Prostate gland (tissue), 2 donors: ENCODE measurements at regions not wholly inside any gene's neighbourhood (a gene's known extent, or its start where the extent isn't known, plus 50 kb on each side); places are given as distances from the start of the nearest gene placed in this dataset.

Source experiments
- DNase-seq: peaks from one replicate; pipeline ENCODE4 v3.0.0-alpha.2; 2019; ENCODE audit warnings: low spot score
- H3K27ac ChIP-seq, 2 donors: fragments of 200-600 bp; sonication (generic); 2 replicates each; pipeline ENCODE4 v1.5.1; 2017 to 2019
- H3K27me3 ChIP-seq: fragments of 200-600 bp; sonication (generic); replicated peaks from 2 replicates; pipeline ENCODE4 v1.5.1; 2019; ENCODE audit not compliant: insufficient read depth
- H3K36me3 ChIP-seq, 2 donors: fragments of 200-600 bp; sonication (generic); 1 replicate in 1 of 2; 2 replicates in 1 of 2; pipeline versions ENCODE4 v1.5.1 to v1.8.1; 2017 to 2019
- H3K4me1 ChIP-seq: fragments of 200-600 bp; sonication (generic); replicated peaks from 2 replicates; pipeline ENCODE4 v1.5.1; 2019
- H3K4me3 ChIP-seq, 2 donors: fragments of 200-600 bp; sonication (generic); 2 replicates each; pipeline ENCODE4 v1.5.1; 2017 to 2019
- H3K9me3 ChIP-seq: fragments of 200-600 bp; sonication (generic); 2 replicates; pipeline ENCODE4 v1.5.1; 2017
- CTCF ChIP-seq, 4 experiments: fragments of 200-600 bp in 2 of 4; fragments of 450-650 bp in 2 of 4; sonication (generic) in 2 of 4; IDR thresholded peaks; 1 replicate in 3 of 4; 2 replicates in 1 of 4; pipeline ENCODE4 v1.5.1; 2016 to 2019; ENCODE audit warnings: antibody characterized with exemption in 4 of 4, mild to moderate bottlenecking in 2 of 4, moderate library complexity in 2 of 4
- POLR2A ChIP-seq: fragments of 450-650 bp; IDR thresholded peaks from one replicate; pipeline ENCODE4 v1.6.1; 2016; ENCODE audit warnings: antibody characterized with exemption, mild to moderate bottlenecking
- POLR2AphosphoS5 ChIP-seq: sonication (generic); formaldehyde crosslinking; IDR thresholded peaks from one replicate; pipeline ENCODE4 v1.6.1; 2017; ENCODE audit warnings: antibody characterized with exemption
- WGBS: methylation state at CpG from one replicate; pipeline ENCODE4 v1.1.5; 2018; 5-methylcytosine and 5-hydroxymethylcytosine counted together
- intact Hi-C: fragments of 100-400 bp; cut with DNase I; formaldehyde crosslinking; loops from one replicate; pipeline ENCODE4 v1.14.2; 2022

- no peaks in the 10 kb centered on the region for H3K4me1 ChIP-seq
- no peaks in the 10 kb centered on the region for H3K36me3 ChIP-seq
- intact Hi-C loops, result no loop called here
- no peak overlapping the region for H3K4me3 ChIP-seq
- no peak for DNase-seq
- TF ChIP-seq POLR2AphosphoS5, result no peak
- no peak for TF ChIP-seq POLR2A
- no peak for TF ChIP-seq CTCF (IDR thresholded peaks at IDR 0.05)
- no peaks in the 10 kb centered on the region for H3K9me3 ChIP-seq
- 29% methylated on average over 1 of the region's 1 CpG for WGBS
- no peak overlapping the region for H3K27ac ChIP-seq
- no peaks in the 10 kb centered on the region for H3K27me3 ChIP-seq
Observed at GRCh38 chrX:15158350-15158735, 111.5 kb downstream of the ASB9 start.

GRCh38 chrX:15157624-15158023, 112.3 kb downstream of the ASB9 start:
- no peak overlapping the region for H3K4me3 ChIP-seq
- TF ChIP-seq POLR2A, result no peak
- no peak for TF ChIP-seq POLR2AphosphoS5
- TF ChIP-seq CTCF (IDR thresholded peaks at IDR 0.05), result no peak
- no peaks in the 10 kb centered on the region for H3K36me3 ChIP-seq
- no peak for DNase-seq
- H3K27ac ChIP-seq, result no peak overlapping the region
- H3K4me1 ChIP-seq, result no peaks in the 10 kb centered on the region
- no peaks in the 10 kb centered on the region for H3K27me3 ChIP-seq
- intact Hi-C loops, result no loop called here
- no peaks in the 10 kb centered on the region for H3K9me3 ChIP-seq
- 82% methylated on average over 2 of the region's 2 CpGs for WGBS

- Histone ChIP-seq H3K4me1 (no peaks in the 10 kb centered on the region), H3K36me3 (no peaks in the 10 kb centered on the region), H3K27me3 (no peaks in the 10 kb centered on the region), H3K4me3 (no peak overlapping the region), H3K27ac (no peak overlapping the region), H3K9me3 (no peaks in the 10 kb centered on the region)
- intact Hi-C loops, result no loop called here
- DNase-seq, result no peak
- no peak for TF ChIP-seq POLR2A
- no peak for TF ChIP-seq POLR2AphosphoS5
- no peak for TF ChIP-seq CTCF (IDR thresholded peaks at IDR 0.05)
- 90% methylated on average over 4 of the region's 4 CpGs for WGBS
Observed at GRCh38 chrX:15151267-15152186, 118.4 kb downstream of the ASB9 start.

GRCh38 chrX:15150586-15150985, 119.3 kb downstream of the ASB9 start:
- intact Hi-C loops, result no loop called here
- Histone ChIP-seq H3K4me3 (no peak overlapping the region), H3K36me3 (no peaks in the 10 kb centered on the region), H3K4me1 (no peaks in the 10 kb centered on the region), H3K27ac (no peak overlapping the region), H3K27me3 (no peaks in the 10 kb centered on the region), H3K9me3 (no peaks in the 10 kb centered on the region)
- TF ChIP-seq POLR2A (no peak), POLR2AphosphoS5 (no peak), CTCF (IDR thresholded peaks at IDR 0.05) (no peak)
- 76% methylated on average over 1 of the region's 1 CpG for WGBS
- DNase-seq, result no peak

GRCh38 chrX:15146515-15146914, 123.4 kb downstream of the ASB9 start:
- H3K4me3 ChIP-seq, result no peak overlapping the region
- TF ChIP-seq POLR2A, result no peak
- no peak for TF ChIP-seq POLR2AphosphoS5
- no peak for TF ChIP-seq CTCF (IDR thresholded peaks at IDR 0.05)
- no peaks in the 10 kb centered on the region for H3K27me3 ChIP-seq
- intact Hi-C loops, result loop anchor here (10.0 kb wide), 2 partner anchors 1052 to 1092 kb away; no protein-coding TSS in a partner anchor
- H3K4me1 ChIP-seq, result no peaks in the 10 kb centered on the region
- WGBS, result 47% methylated on average over 6 of the region's 6 CpGs
- H3K27ac ChIP-seq, result no peak overlapping the region
- no peak for DNase-seq
- H3K9me3 ChIP-seq, result no peaks in the 10 kb centered on the region
- no peaks in the 10 kb centered on the region for H3K36me3 ChIP-seq
